Smooth muscle cell (in vitro differentiated cells): ENCODE measurements at regions not wholly inside any gene's neighbourhood (a gene's known extent, or its start where the extent isn't known, plus 50 kb on each side); places are given as distances from the start of the nearest gene placed in this dataset.
"Not testable (repeated sequence)": the region's sequence is repeated elsewhere in the genome, so short reads cannot be mapped to it uniquely, and the experiment has no call there.

ENCODE experiments used
- DNase-seq: peaks from one replicate; lab custom pipeline; 2025; ENCODE audit not compliant: unreplicated experiment; lab: John Stamatoyannopoulos, UW
- H2AFZ ChIP-seq: fragments of 200-600 bp; sonication (generic); 2 replicates; pipeline ENCODE4 v1.6.0; 2016; ENCODE audit warnings: antibody characterized with exemption, low read depth, mild to moderate bottlenecking
- H3F3A ChIP-seq: fragments of 200-600 bp; sonication (generic); 2 replicates; pipeline ENCODE4 v1.6.0; 2017; ENCODE audit warnings: antibody characterized with exemption, low read depth
- H3K27ac ChIP-seq: fragments of 200-600 bp; sonication (generic); 2 replicates; pipeline ENCODE4 v1.5.1; 2016; ENCODE audit warnings: low read depth, mild to moderate bottlenecking
- H3K27me3 ChIP-seq: fragments of 200-600 bp; sonication (generic); 2 replicates; pipeline ENCODE4 v1.6.1; 2016; ENCODE audit warnings: low read depth, mild to moderate bottlenecking
- H3K36me3 ChIP-seq: fragments of 200-600 bp; sonication (generic); 2 replicates; pipeline ENCODE4 v1.5.1; 2016; ENCODE audit warnings: low read depth
- H3K4me1 ChIP-seq: fragments of 200-600 bp; sonication (generic); 2 replicates; pipeline ENCODE4 v1.5.1; 2016; ENCODE audit warnings: low read depth
- H3K4me2 ChIP-seq: fragments of 200-600 bp; sonication (generic); 2 replicates; pipeline ENCODE4 v1.6.0; 2016; ENCODE audit warnings: mild to moderate bottlenecking
- H3K4me3 ChIP-seq: fragments of 200-600 bp; sonication (generic); 2 replicates; pipeline ENCODE4 v1.5.1; 2016; ENCODE audit warnings: mild to moderate bottlenecking
- H3K79me2 ChIP-seq: fragments of 200-600 bp; sonication (generic); 2 replicates; pipeline ENCODE4 v1.6.0; 2016; ENCODE audit warnings: low read depth, mild to moderate bottlenecking
- H3K9ac ChIP-seq: fragments of 200-600 bp; sonication (generic); 2 replicates; pipeline ENCODE4 v1.6.0; 2016; ENCODE audit warnings: low read depth
- H3K9me3 ChIP-seq: fragments of 200-600 bp; sonication (generic); replicated peaks from 2 replicates; pipeline ENCODE4 v1.5.1; 2016; ENCODE audit warnings: low read depth
- H4K20me1 ChIP-seq: fragments of 200-600 bp; sonication (generic); 2 replicates; pipeline ENCODE4 v1.6.0; 2016; ENCODE audit warnings: low read depth
- WGBS: methylation state at CpG from one replicate; pipeline ENCODE4 v1.1.7; 2016; ENCODE audit warnings: low lambda C conversion rate; 5-methylcytosine and 5-hydroxymethylcytosine counted together
- TF ChIP-seq, protein P1 (sequence below): fragments of 200-600 bp; sonication (generic); IDR thresholded peaks from 2 replicates; pipeline ENCODE4 v1.5.1; 2017; ENCODE audit warnings: borderline replicate concordance, mild to moderate bottlenecking, antibody characterized with exemption; ENCODE audit not compliant: insufficient read depth, poor library complexity, severe bottlenecking

DNA sequence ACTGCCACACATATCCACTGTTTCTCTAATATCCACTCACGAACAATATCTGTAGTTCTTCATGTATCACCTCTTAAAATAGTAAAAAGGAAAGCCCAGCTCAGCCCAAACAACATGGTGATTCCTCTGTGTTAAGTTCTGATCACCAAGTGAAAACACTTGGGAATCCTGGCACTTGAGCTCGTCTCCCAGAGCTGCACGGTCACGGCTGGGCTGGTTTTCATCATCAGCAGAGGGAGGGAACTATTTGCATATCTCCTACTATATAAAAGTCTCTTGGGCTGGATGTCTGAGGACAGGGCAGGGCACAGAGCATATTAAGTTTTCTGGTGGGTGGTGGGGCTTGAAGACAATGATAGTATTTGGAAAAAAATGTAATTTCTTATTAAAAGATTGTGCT, 870.6 kb downstream of the TMEM121 start:
- H3K4me1 ChIP-seq: no peaks in the 10 kb centered on the region
- no peaks in the 10 kb centered on the region for H3F3A ChIP-seq
- TF ChIP-seq, protein P1, sequence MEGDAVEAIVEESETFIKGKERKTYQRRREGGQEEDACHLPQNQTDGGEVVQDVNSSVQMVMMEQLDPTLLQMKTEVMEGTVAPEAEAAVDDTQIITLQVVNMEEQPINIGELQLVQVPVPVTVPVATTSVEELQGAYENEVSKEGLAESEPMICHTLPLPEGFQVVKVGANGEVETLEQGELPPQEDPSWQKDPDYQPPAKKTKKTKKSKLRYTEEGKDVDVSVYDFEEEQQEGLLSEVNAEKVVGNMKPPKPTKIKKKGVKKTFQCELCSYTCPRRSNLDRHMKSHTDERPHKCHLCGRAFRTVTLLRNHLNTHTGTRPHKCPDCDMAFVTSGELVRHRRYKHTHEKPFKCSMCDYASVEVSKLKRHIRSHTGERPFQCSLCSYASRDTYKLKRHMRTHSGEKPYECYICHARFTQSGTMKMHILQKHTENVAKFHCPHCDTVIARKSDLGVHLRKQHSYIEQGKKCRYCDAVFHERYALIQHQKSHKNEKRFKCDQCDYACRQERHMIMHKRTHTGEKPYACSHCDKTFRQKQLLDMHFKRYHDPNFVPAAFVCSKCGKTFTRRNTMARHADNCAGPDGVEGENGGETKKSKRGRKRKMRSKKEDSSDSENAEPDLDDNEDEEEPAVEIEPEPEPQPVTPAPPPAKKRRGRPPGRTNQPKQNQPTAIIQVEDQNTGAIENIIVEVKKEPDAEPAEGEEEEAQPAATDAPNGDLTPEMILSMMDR: no peak
- H3K79me2 ChIP-seq: no peaks in the 10 kb centered on the region
- no peak overlapping the region for H3K4me3 ChIP-seq
- H2AFZ ChIP-seq: no peak overlapping the region
- no peaks in the 10 kb centered on the region for H4K20me1 ChIP-seq
- 73% methylated on average over 4 of the region's 4 CpGs for WGBS
- H3K9ac ChIP-seq: no peak overlapping the region
- no peak overlapping the region for H3K4me2 ChIP-seq
- H3K9me3 ChIP-seq: no peaks in the 10 kb centered on the region
- no peaks in the 10 kb centered on the region for H3K27me3 ChIP-seq
- H3K36me3 ChIP-seq: no peaks in the 10 kb centered on the region
- no peak for DNase-seq
- no peak overlapping the region for H3K27ac ChIP-seq

DNA sequence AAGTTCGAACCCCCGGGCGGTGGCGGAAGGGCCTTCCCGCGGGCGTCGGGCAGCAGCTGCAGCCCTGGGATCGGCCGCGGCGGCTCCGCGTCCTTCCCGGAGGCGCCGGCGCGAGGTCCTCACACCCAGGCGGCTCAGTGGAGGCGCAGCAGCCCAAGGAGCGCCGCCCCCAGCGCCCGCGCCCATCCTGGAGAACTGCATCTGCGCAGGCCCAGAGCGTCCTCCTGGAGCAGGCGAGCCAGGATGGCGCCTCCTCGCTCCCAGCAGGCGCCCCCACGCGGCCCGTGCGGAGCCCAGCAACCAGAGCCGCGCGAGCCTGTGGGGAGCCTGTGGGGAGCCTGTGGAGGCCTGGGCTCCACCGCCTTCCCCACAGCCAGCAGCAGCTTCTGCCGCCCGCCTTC, 872.5 kb downstream of the TMEM121 start:
- not testable (repeated sequence) for H2AFZ ChIP-seq, H3K4me1 ChIP-seq, H4K20me1 ChIP-seq, H3K4me3 ChIP-seq, H3K36me3 ChIP-seq, H3K9me3 ChIP-seq, H3K9ac ChIP-seq, H3K4me2 ChIP-seq, H3K79me2 ChIP-seq, H3K27ac ChIP-seq, DNase-seq, H3K27me3 ChIP-seq, H3F3A ChIP-seq
- 95% methylated on average over 40 of the region's 42 CpGs for WGBS

DNA sequence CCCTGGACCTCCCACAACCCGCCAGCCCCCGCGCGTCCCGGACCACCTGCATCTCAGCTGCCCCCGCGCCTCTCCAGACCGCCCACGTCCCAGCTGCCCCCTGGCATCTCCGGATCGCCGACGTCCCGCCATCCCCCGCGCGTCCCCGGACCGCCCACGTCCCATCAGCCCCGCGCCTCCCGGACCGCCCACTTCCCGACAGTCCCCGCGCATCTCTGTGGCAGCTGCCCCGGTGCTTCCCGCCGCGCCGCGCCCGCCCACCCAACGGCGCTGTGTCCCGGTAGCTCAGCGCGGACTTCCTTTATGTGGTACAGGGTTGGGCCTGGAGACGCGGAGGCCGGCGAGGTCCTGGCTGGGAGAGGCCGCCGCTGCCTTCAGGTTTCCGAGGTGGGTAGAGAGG, 874.9 kb downstream of the TMEM121 start:
- not testable (repeated sequence) for H3K27ac ChIP-seq, H3F3A ChIP-seq, H3K4me2 ChIP-seq, H2AFZ ChIP-seq, H3K9me3 ChIP-seq, H3K4me1 ChIP-seq, H3K4me3 ChIP-seq, H3K27me3 ChIP-seq, H3K9ac ChIP-seq, DNase-seq, H4K20me1 ChIP-seq, H3K79me2 ChIP-seq, H3K36me3 ChIP-seq
- WGBS: no CpG with 5 or more reads among the region's 46 CpGs

DNA sequence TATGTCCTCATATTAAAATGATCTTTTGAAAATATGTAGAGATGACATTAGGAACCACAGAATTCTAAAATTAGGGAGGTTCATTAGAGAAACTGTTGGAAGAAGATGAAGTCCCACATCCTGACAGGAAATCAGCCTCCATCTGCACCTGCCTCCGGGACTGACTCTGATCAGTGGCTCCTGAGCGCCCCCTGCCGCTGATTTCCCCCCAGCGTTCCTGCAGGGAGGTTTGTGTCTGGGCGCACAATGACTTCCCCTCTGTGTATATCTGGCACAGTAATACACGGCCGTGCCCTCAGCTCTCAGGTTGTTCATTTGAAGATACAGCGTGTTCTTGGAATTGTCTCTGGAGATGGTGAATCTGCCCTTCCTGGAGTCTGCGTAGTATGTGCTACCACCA, 883.8 kb downstream of the TMEM121 start:
- H3K4me1 ChIP-seq, H4K20me1 ChIP-seq, H3K27ac ChIP-seq, H3K79me2 ChIP-seq, H3K4me2 ChIP-seq, DNase-seq, H3K4me3 ChIP-seq, H3K9me3 ChIP-seq, H3K27me3 ChIP-seq, H3K9ac ChIP-seq, H2AFZ ChIP-seq, H3F3A ChIP-seq, H3K36me3 ChIP-seq: not testable (repeated sequence)
- WGBS: 69% methylated on average over 9 of the region's 9 CpGs

DNA sequence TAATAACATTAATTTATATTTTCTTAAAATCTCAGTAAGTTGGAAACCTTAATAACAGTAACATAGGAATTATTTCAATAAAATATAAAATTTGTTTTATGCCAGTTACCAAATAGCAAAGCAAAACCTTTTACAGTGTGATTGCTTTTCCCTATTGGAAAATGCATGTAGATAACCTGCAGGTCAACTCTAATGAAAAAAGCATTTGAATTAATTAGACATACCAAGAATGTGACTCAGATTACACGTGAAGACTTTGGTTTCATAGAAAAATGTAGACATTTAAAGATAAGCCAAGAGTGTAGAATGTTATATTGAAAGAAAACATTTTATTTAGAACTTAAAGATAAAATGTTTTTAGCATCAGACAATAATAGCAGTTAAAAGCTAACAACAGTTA, 888.1 kb downstream of the TMEM121 start:
- WGBS: 2% methylated on average over 1 of the region's 1 CpG
- H3F3A ChIP-seq: no peaks in the 10 kb centered on the region
- H2AFZ ChIP-seq: no peak overlapping the region
- no peak overlapping the region for H3K9ac ChIP-seq
- TF ChIP-seq, protein P1: no peak
- no peak overlapping the region for H3K4me2 ChIP-seq
- H3K4me1 ChIP-seq: no peaks in the 10 kb centered on the region
- H3K79me2 ChIP-seq: no peaks in the 10 kb centered on the region
- no peaks in the 10 kb centered on the region for H3K36me3 ChIP-seq
- H3K27me3 ChIP-seq: no peaks in the 10 kb centered on the region
- H3K27ac ChIP-seq: no peak overlapping the region
- H4K20me1 ChIP-seq: no peaks in the 10 kb centered on the region
- no peak for DNase-seq
- H3K9me3 ChIP-seq: no peaks in the 10 kb centered on the region
- no peak overlapping the region for H3K4me3 ChIP-seq
